ENCODE measurements at regions not wholly inside any gene's neighbourhood (a gene's known extent, or its start where the extent isn't known, plus 50 kb on each side); places are given as distances from the start of the nearest gene placed in this dataset.

- Histone ChIP-seq H2AFZ (no peak overlapping the region), H3K9me2 (replicated peaks; ENCODE audit: insufficient read depth) (no peaks in the 10 kb centered on the region), H3K4me2 (no peak overlapping the region), H3K36me3 (replicated peaks; ENCODE audit: insufficient read depth, low read depth) (no peaks in the 10 kb centered on the region), H3K9me3 (ENCODE audit: low read depth) (no peaks in the 10 kb centered on the region), H3K79me2 (no peaks in the 10 kb centered on the region), H3K4me3 (no peak overlapping the region), H3K4me1 (ENCODE audit: insufficient read depth) (peaks cover 4% of the 10 kb centered on the region), H3K27me3 (no peaks in the 10 kb centered on the region), H3K27ac (no peak overlapping the region), H4K20me1 (ENCODE audit: insufficient read depth, poor library complexity, severe bottlenecking) (no peaks in the 10 kb centered on the region)
- 67% methylated on average over 1 of the region's 1 CpG for WGBS (ENCODE audit: low lambda C conversion rate, missing lambda C conversion rate)
- no peak for DNase-seq (ENCODE audit: low spot score)
- no peak for TF ChIP-seq EZH2 (IDR thresholded peaks at IDR 0.05; ENCODE audit: borderline replicate concordance)
- no peak for TF ChIP-seq CTCF (IDR thresholded peaks at IDR 0.05; ENCODE audit: poor library complexity)
- no peak for TF ChIP-seq EZH2phosphoT487 (IDR thresholded peaks at IDR 0.05; ENCODE audit: low read depth, severe bottlenecking, unreplicated experiment)
Measured at GRCh38 chrX:122868631-122869030, 315.4 kb upstream of the GRIA3 start.

GRCh38 chrX:122869171-122869570 is 314.9 kb upstream of the GRIA3 start:
- H3K27ac ChIP-seq: no peak overlapping the region
- H2AFZ ChIP-seq: no peak overlapping the region
- H3K4me2 ChIP-seq: no peak overlapping the region
- no peaks in the 10 kb centered on the region for H3K27me3 ChIP-seq
- WGBS (ENCODE audit: low lambda C conversion rate, missing lambda C conversion rate): 83% methylated on average over 4 of the region's 4 CpGs
- no peaks in the 10 kb centered on the region for H3K9me2 ChIP-seq (replicated peaks; ENCODE audit: insufficient read depth)
- no peaks in the 10 kb centered on the region for H3K36me3 ChIP-seq (replicated peaks; ENCODE audit: insufficient read depth, low read depth)
- no peak overlapping the region for H3K4me3 ChIP-seq
- no peak for TF ChIP-seq CTCF (IDR thresholded peaks at IDR 0.05; ENCODE audit: poor library complexity)
- TF ChIP-seq EZH2phosphoT487 (IDR thresholded peaks at IDR 0.05; ENCODE audit: low read depth, severe bottlenecking, unreplicated experiment): no peak
- TF ChIP-seq EZH2 (IDR thresholded peaks at IDR 0.05; ENCODE audit: borderline replicate concordance): no peak
- no peaks in the 10 kb centered on the region for H3K9me3 ChIP-seq (ENCODE audit: low read depth)
- no peak for DNase-seq (ENCODE audit: low spot score)
- H3K79me2 ChIP-seq: no peaks in the 10 kb centered on the region
- no peaks in the 10 kb centered on the region for H4K20me1 ChIP-seq (ENCODE audit: insufficient read depth, poor library complexity, severe bottlenecking)
- peaks cover 4% of the 10 kb centered on the region for H3K4me1 ChIP-seq (ENCODE audit: insufficient read depth)

GRCh38 chrX:122878269-122878668 is 305.8 kb upstream of the GRIA3 start:
- DNase-seq (ENCODE audit: low spot score): no peak
- no peaks in the 10 kb centered on the region for H4K20me1 ChIP-seq (ENCODE audit: insufficient read depth, poor library complexity, severe bottlenecking)
- H3K79me2 ChIP-seq: no peaks in the 10 kb centered on the region
- 70% methylated on average over 2 of the region's 2 CpGs for WGBS (ENCODE audit: low lambda C conversion rate, missing lambda C conversion rate)
- no peak overlapping the region for H3K4me2 ChIP-seq
- H3K4me1 ChIP-seq (ENCODE audit: insufficient read depth): no peaks in the 10 kb centered on the region
- no peaks in the 10 kb centered on the region for H3K9me3 ChIP-seq (ENCODE audit: low read depth)
- no peak overlapping the region for H2AFZ ChIP-seq
- H3K27ac ChIP-seq: no peak overlapping the region
- no peak for TF ChIP-seq EZH2phosphoT487 (IDR thresholded peaks at IDR 0.05; ENCODE audit: low read depth, severe bottlenecking, unreplicated experiment)
- no peak for TF ChIP-seq EZH2 (IDR thresholded peaks at IDR 0.05; ENCODE audit: borderline replicate concordance)
- TF ChIP-seq CTCF (IDR thresholded peaks at IDR 0.05; ENCODE audit: poor library complexity): no peak
- H3K36me3 ChIP-seq (replicated peaks; ENCODE audit: insufficient read depth, low read depth): no peaks in the 10 kb centered on the region
- no peaks in the 10 kb centered on the region for H3K9me2 ChIP-seq (replicated peaks; ENCODE audit: insufficient read depth)
- no peaks in the 10 kb centered on the region for H3K27me3 ChIP-seq
- H3K4me3 ChIP-seq: no peak overlapping the region

- Histone ChIP-seq H2AFZ (no peak overlapping the region), H3K4me1 (ENCODE audit: insufficient read depth) (no peaks in the 10 kb centered on the region), H3K79me2 (no peaks in the 10 kb centered on the region), H3K27ac (no peak overlapping the region), H3K4me2 (no peak overlapping the region), H3K36me3 (replicated peaks; ENCODE audit: insufficient read depth, low read depth) (no peaks in the 10 kb centered on the region), H3K9me2 (replicated peaks; ENCODE audit: insufficient read depth) (no peaks in the 10 kb centered on the region), H3K27me3 (no peaks in the 10 kb centered on the region), H3K4me3 (no peak overlapping the region), H3K9me3 (ENCODE audit: low read depth) (no peaks in the 10 kb centered on the region), H4K20me1 (ENCODE audit: insufficient read depth, poor library complexity, severe bottlenecking) (no peaks in the 10 kb centered on the region)
- 86% methylated on average over 3 of the region's 3 CpGs for WGBS (ENCODE audit: low lambda C conversion rate, missing lambda C conversion rate)
- no peak for TF ChIP-seq CTCF (IDR thresholded peaks at IDR 0.05; ENCODE audit: poor library complexity)
- TF ChIP-seq EZH2 (IDR thresholded peaks at IDR 0.05; ENCODE audit: borderline replicate concordance): no peak
- DNase-seq (ENCODE audit: low spot score): no peak
Measured at GRCh38 chrX:122880952-122881351, 303.1 kb upstream of the GRIA3 start.

Measured in hepatocyte (in vitro differentiated cells).